Osteocyte (in vitro differentiated cells): ENCODE measurements at regions not wholly inside any gene's neighbourhood (a gene's known extent, or its start where the extent isn't known, plus 50 kb on each side); places are given as distances from the start of the nearest gene placed in this dataset.
A peak's percentile ranks its signal among the peaks of the same experiment; 100 is the strongest.
"Not testable (repeated sequence)": the region's sequence is repeated elsewhere in the genome, so short reads cannot be mapped to it uniquely, and the experiment has no call there.

Experiments
- DNase-seq: peaks from one replicate; pipeline ENCODE4 v3.0.0; 2021; ENCODE audit warnings: mixed read lengths; ENCODE audit not compliant: unreplicated experiment; ENCODE audit errors: extremely low spot score
- H3K27ac Mint-ChIP-seq: one replicate; pipeline ENCODE4 v1.8.0; 2021; ENCODE audit warnings: mild to moderate bottlenecking, mixed read lengths; ENCODE audit not compliant: unreplicated experiment
- H3K27me3 Mint-ChIP-seq: one replicate; pipeline ENCODE4 v1.8.0; 2021; ENCODE audit warnings: mixed read lengths; ENCODE audit not compliant: unreplicated experiment
- H3K36me3 Mint-ChIP-seq: one replicate; pipeline ENCODE4 v1.8.0; 2021; ENCODE audit warnings: mixed read lengths; ENCODE audit not compliant: unreplicated experiment
- H3K4me1 Mint-ChIP-seq: one replicate; pipeline ENCODE4 v1.8.0; 2021; ENCODE audit warnings: mixed read lengths; ENCODE audit not compliant: unreplicated experiment
- H3K4me3 Mint-ChIP-seq: one replicate; pipeline ENCODE4 v1.8.0; 2021; ENCODE audit warnings: mild to moderate bottlenecking, moderate library complexity, mixed read lengths; ENCODE audit not compliant: unreplicated experiment
- H3K9me3 Mint-ChIP-seq: one replicate; pipeline ENCODE4 v1.8.0; 2021; ENCODE audit warnings: mixed read lengths; ENCODE audit not compliant: unreplicated experiment
- CTCF ChIP-seq: fragments of 200-600 bp; sonication (generic); IDR thresholded peaks from 2 replicates; pipeline ENCODE4 v1.5.0; 2021; ENCODE audit warnings: antibody characterized with exemption, mild to moderate bottlenecking, moderate library complexity

GRCh38 chr4:8972635-8973034 lies 101.0 kb upstream of the HMX1 start:
- not testable (repeated sequence) for H3K4me1 Mint-ChIP-seq, H3K36me3 Mint-ChIP-seq, H3K27me3 Mint-ChIP-seq, H3K4me3 Mint-ChIP-seq, DNase-seq, H3K9me3 Mint-ChIP-seq, H3K27ac Mint-ChIP-seq

- not testable (repeated sequence) for H3K27me3 Mint-ChIP-seq, H3K27ac Mint-ChIP-seq, H3K9me3 Mint-ChIP-seq, DNase-seq, H3K4me1 Mint-ChIP-seq, H3K36me3 Mint-ChIP-seq, H3K4me3 Mint-ChIP-seq
Observed at GRCh38 chr4:8965896-8966295, 94.3 kb upstream of the HMX1 start.

GRCh38 chr4:8964201-8964788 lies 92.7 kb upstream of the HMX1 start:
- not testable (repeated sequence) for H3K27me3 Mint-ChIP-seq, DNase-seq, H3K36me3 Mint-ChIP-seq, H3K4me1 Mint-ChIP-seq, H3K4me3 Mint-ChIP-seq, H3K9me3 Mint-ChIP-seq, H3K27ac Mint-ChIP-seq

- H3K36me3 Mint-ChIP-seq, H3K4me1 Mint-ChIP-seq, H3K4me3 Mint-ChIP-seq, H3K9me3 Mint-ChIP-seq, H3K27me3 Mint-ChIP-seq, H3K27ac Mint-ChIP-seq, DNase-seq: not testable (repeated sequence)
Observed at GRCh38 chr4:8963533-8963932, 91.9 kb upstream of the HMX1 start.

GRCh38 chr4:8961343-8961742 lies 89.7 kb upstream of the HMX1 start:
- peak; percentile 84 for DNase-seq
- not testable (repeated sequence) for H3K4me3 Mint-ChIP-seq, H3K9me3 Mint-ChIP-seq, H3K4me1 Mint-ChIP-seq, H3K36me3 Mint-ChIP-seq, H3K27ac Mint-ChIP-seq, H3K27me3 Mint-ChIP-seq
- peak; percentile 34 for TF ChIP-seq CTCF

- not testable (repeated sequence) for DNase-seq, H3K9me3 Mint-ChIP-seq, H3K27ac Mint-ChIP-seq, H3K4me1 Mint-ChIP-seq, H3K36me3 Mint-ChIP-seq, H3K27me3 Mint-ChIP-seq, H3K4me3 Mint-ChIP-seq
Observed at GRCh38 chr4:8959471-8959870, 87.8 kb upstream of the HMX1 start.

- not testable (repeated sequence) for H3K27me3 Mint-ChIP-seq
Observed at GRCh38 chr4:8954001-8954400, 82.4 kb upstream of the HMX1 start.

GRCh38 chr4:8952791-8953190 lies 81.2 kb upstream of the HMX1 start:
- not testable (repeated sequence) for H3K36me3 Mint-ChIP-seq, H3K9me3 Mint-ChIP-seq, H3K4me1 Mint-ChIP-seq, H3K27ac Mint-ChIP-seq, H3K27me3 Mint-ChIP-seq, H3K4me3 Mint-ChIP-seq
- DNase-seq = peak; percentile 75

More at GRCh38 chr4:8954001-8954400, 82.4 kb upstream of the HMX1 start:
- H3K36me3 Mint-ChIP-seq, H3K27ac Mint-ChIP-seq, H3K4me1 Mint-ChIP-seq, H3K4me3 Mint-ChIP-seq, H3K9me3 Mint-ChIP-seq: not testable (repeated sequence)
- DNase-seq = peak; percentile 42

- not testable (repeated sequence) for H3K9me3 Mint-ChIP-seq, H3K4me1 Mint-ChIP-seq, H3K27me3 Mint-ChIP-seq, H3K27ac Mint-ChIP-seq, H3K36me3 Mint-ChIP-seq, H3K4me3 Mint-ChIP-seq
- peak; percentile 65 for DNase-seq
Observed at GRCh38 chr4:8952109-8952508, 80.5 kb upstream of the HMX1 start.

GRCh38 chr4:8945506-8945905 lies 73.9 kb upstream of the HMX1 start:
- H3K27ac Mint-ChIP-seq, H3K4me3 Mint-ChIP-seq, H3K9me3 Mint-ChIP-seq, H3K4me1 Mint-ChIP-seq, H3K36me3 Mint-ChIP-seq, H3K27me3 Mint-ChIP-seq: not testable (repeated sequence)
- DNase-seq = peak; percentile 23

- H3K27me3 Mint-ChIP-seq, H3K36me3 Mint-ChIP-seq, H3K27ac Mint-ChIP-seq, H3K4me1 Mint-ChIP-seq, H3K9me3 Mint-ChIP-seq, H3K4me3 Mint-ChIP-seq: not testable (repeated sequence)
- peak; percentile 67 for DNase-seq
Observed at GRCh38 chr4:8943367-8943766, 71.7 kb upstream of the HMX1 start.

GRCh38 chr4:8942088-8942487 lies 70.4 kb upstream of the HMX1 start:
- not testable (repeated sequence) for H3K27ac Mint-ChIP-seq, H3K27me3 Mint-ChIP-seq, H3K9me3 Mint-ChIP-seq

More at GRCh38 chr4:8942088-8942487, 70.4 kb upstream of the HMX1 start:
- not testable (repeated sequence) for H3K4me1 Mint-ChIP-seq, DNase-seq, H3K4me3 Mint-ChIP-seq, H3K36me3 Mint-ChIP-seq
